ENCODE measurements at regions not wholly inside any gene's neighbourhood (a gene's known extent, or its start where the extent isn't known, plus 50 kb on each side); places are given as distances from the start of the nearest gene placed in this dataset.

DNA sequence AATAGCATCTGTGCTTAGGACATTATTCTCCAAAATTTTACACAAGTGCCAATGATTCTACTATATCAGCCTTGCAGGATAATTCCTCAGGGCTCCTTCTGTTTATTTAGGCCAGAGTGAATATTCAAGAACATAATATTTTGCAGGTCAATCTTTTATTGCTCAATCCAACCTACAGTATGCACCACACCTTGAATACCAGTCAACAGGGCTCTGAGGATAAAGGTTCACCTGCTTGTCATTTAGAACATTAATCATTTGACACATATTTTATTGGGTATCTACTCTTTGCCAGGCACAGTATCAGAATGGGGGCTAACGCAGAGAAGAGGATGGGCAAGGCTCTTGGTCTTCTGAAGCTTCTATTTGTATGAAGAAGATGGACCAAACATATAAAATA is 66.2 kb upstream of the SHISA3 start:
- DNase-seq = no peak

DNA sequence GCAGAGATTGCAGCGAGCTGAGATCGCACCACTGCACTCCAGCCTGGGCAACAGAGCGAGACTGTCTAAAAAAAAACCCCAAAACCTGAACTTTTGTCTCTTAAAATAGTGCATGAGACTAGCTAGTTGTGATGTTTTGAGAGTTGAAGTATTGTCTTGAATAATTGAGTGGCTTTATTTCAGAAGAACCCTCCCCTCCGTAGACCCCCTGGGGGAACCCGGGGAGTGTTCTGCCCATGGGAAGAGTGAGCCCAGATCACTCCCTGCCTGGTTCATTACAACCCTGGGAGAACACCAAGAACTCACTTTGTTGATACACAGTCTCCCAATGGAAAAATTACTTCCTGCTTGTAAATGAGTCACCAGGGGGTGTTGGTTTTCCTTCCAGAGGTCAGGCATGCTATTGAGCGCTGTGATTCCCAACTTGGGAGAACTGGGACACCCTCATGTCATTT is 65.3 kb upstream of the SHISA3 start:
- DNase-seq = peak; percentile 11

- DNase-seq = peak; percentile 29
These were observed 57.3 kb upstream of the SHISA3 start for GRCh38 chr4:42339935-42340406.

- no peak for DNase-seq
These were observed 55.7 kb upstream of the SHISA3 start for GRCh38 chr4:42341518-42342026.

DNA sequence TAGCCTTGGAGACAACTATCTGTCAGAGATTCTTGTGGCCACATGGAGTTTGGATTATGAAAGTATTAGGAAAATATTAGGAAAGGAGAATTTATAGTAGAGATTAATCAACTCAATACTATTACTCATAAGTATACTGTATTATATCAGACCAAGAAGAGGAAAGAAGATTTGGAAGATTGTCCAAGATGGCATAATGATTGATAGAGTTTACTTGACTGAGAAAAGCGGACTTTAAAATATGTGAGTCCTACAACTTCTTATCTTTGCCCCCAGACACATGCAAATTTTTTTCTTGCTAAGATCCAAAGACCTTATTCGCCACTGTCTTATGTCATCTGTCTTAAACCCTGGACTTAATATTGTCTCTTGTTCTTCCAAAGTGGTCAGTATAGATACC is 54.8 kb upstream of the SHISA3 start:
- no peak for DNase-seq

DNA sequence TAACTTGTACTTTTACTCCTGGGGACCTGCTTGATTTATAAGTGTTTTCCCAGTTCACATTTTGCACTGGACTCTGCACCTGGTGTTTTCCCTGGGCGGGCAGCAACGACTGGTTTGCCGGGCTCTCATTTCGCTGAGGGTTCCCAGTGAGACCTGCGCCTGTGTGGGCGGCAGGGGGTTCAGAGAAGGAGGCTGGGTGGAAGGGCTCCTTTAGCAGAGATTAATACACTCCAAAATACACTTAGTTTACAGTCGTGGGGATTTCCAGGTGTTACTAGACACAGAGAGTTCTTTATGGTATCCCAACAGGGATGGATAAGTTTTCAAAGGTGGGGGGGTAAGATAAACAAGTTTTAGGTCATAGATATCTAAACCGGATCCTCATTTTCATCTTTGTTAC is 53.0 kb upstream of the SHISA3 start:
- DNase-seq = no peak

- no peak for DNase-seq
These were observed 52.5 kb upstream of the SHISA3 start for GRCh38 chr4:42344749-42345148.

- DNase-seq = no peak
These were observed 51.2 kb upstream of the SHISA3 start for GRCh38 chr4:42345962-42346544.

DNA sequence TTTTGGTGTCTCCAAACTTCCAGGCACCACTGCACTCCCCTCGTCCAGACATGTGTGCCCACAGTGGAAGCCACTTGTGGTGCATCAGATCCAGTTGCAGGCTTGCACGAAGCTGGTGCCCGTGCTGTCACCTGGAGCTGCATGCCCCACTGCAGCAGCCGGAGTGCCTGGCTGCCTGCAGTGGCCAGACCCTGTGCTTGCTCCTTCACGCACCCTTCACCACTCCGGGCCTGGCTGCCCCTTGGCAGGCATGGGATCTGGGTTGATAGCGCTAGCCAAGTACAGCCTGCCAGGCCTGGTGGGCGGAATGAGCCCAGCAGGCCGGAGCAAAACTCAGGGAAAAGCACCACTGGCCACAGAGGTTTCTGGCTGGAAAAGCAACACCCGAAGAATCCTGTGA is 50.2 kb upstream of the SHISA3 start:
- no peak for DNase-seq

Measured in fibroblast of skin of abdomen (primary cell).